A549 (cell line): ENCODE measurements at regions not wholly inside any gene's neighbourhood (a gene's known extent, or its start where the extent isn't known, plus 50 kb on each side); places are given as distances from the start of the nearest gene placed in this dataset.

Experiments used
- ATAC-seq, 2 experiments: fragments of 200-7000 bp in 1 of 2; fragments of >200 bp in 1 of 2; cut with Nextera tagmentation in 1 of 2; cut with Tn5 transposase in 1 of 2; 3 replicates each; pipeline versions ENCODE4 v1.8.0 to v1.9.1; 2018 to 2020; ENCODE audit warnings: mild to moderate bottlenecking in 1 of 2, moderate library complexity in 1 of 2
- CTCF ChIA-PET: fragments of 300-600 bp; sonication (Branson Sonifier 250); formaldehyde crosslinking; extraction: SDS; loops from one replicate; lab custom pipeline; 2021; ENCODE audit warnings: antibody characterized with exemption, inconsistent platforms; lab: Yijun Ruan, JAX
- POLR2A ChIA-PET: fragments of 350-600 bp; formaldehyde crosslinking; extraction: SDS; loops from one replicate; lab custom pipeline; 2021; ENCODE audit warnings: antibody characterized with exemption, inconsistent platforms; lab: Yijun Ruan, JAX
- DNase-seq, 2 experiments: peaks; one replicate each; pipeline versions ENCODE4 v3.0.0 to v3.0.0-alpha.2; 2011 to 2016; ENCODE audit warnings: low read depth in 1 of 2, low spot score in 1 of 2
- FAIRE-seq: peaks from 2 replicates; lab custom pipeline; 2011; peaks lifted over from hg19 to GRCh38; lab: Jason Lieb, UNC
- H3K27ac ChIP-seq, 2 experiments: fragments of >200 bp; sonication (Bioruptor Twin); formaldehyde crosslinking; 3 replicates each; pipeline ENCODE4 v1.5.1; 2016 to 2017
- H3K4me1 ChIP-seq: fragments of >200 bp; sonication (Bioruptor Twin); formaldehyde crosslinking; 3 replicates; pipeline ENCODE4 v1.6.1; 2016
- H3K4me2 ChIP-seq: fragments of >200 bp; sonication (Bioruptor Twin); formaldehyde crosslinking; 3 replicates; pipeline ENCODE4 v1.6.1; 2016
- H3K4me3 ChIP-seq: fragments of >200 bp; sonication (Bioruptor Twin); formaldehyde crosslinking; 3 replicates; pipeline ENCODE4 v1.5.1; 2016
- H3K9me3 ChIP-seq: fragments of >200 bp; sonication (Bioruptor Twin); formaldehyde crosslinking; 3 replicates; pipeline ENCODE4 v1.6.1; 2016
- CBX8 ChIP-seq: fragments of 200-600 bp; sonication (generic); IDR thresholded peaks from 2 replicates; pipeline ENCODE4 v1.6.1; 2016
- CHD2 ChIP-seq: fragments of 150-350 bp; IDR thresholded peaks from 2 replicates; pipeline ENCODE4 v1.6.1; 2014; ENCODE audit warnings: low read length; ENCODE audit not compliant: partially characterized antibody
- CHD4 ChIP-seq: fragments of 200-600 bp; sonication (generic); IDR thresholded peaks from 2 replicates; pipeline ENCODE4 v1.6.1; 2016; ENCODE audit warnings: antibody characterized with exemption, mild to moderate bottlenecking, borderline replicate concordance
- EHF ChIP-seq: fragments of 250-450 bp; sonication (Bioruptor Pico); IDR thresholded peaks from 2 replicates; pipeline ENCODE4 v1.5.0; 2020; ENCODE audit warnings: mild to moderate bottlenecking
- EP300 ChIP-seq, 2 experiments: fragments of >200 bp; sonication (Bioruptor Twin); formaldehyde crosslinking; IDR thresholded peaks; 2 replicates in 1 of 2; 3 replicates in 1 of 2; pipeline ENCODE4 v1.6.1; 2016 to 2017
- HOXA7 ChIP-seq: fragments of 250-450 bp; sonication (Bioruptor Pico); IDR thresholded peaks from 2 replicates; pipeline ENCODE4 v1.5.0; 2020; ENCODE audit warnings: mild to moderate bottlenecking, moderate library complexity
- JUN ChIP-seq, 2 experiments: fragments of >200 bp; sonication (Bioruptor Twin); formaldehyde crosslinking; IDR thresholded peaks; 2 replicates in 1 of 2; 3 replicates in 1 of 2; pipeline ENCODE4 v1.6.1; 2016 to 2017
- MAZ ChIP-seq: fragments of 150-350 bp; IDR thresholded peaks from 2 replicates; pipeline ENCODE4 v1.6.1; 2014; ENCODE audit warnings: antibody characterized with exemption, low read depth, low read length, borderline replicate concordance
- MYC ChIP-seq: IDR thresholded peaks from 2 replicates; pipeline ENCODE4 v1.6.1; 2012; ENCODE audit warnings: mild to moderate bottlenecking, inconsistent platforms, low read length, improper control_type of control experiment, borderline replicate concordance
- NPAS2 ChIP-seq: fragments of 250-450 bp; sonication (Bioruptor Pico); IDR thresholded peaks from 2 replicates; pipeline ENCODE4 v1.8.0; 2022; ENCODE audit warnings: mild to moderate bottlenecking, moderate library complexity, borderline replicate concordance
- POLR2AphosphoS2 ChIP-seq: conservative IDR thresholded peaks from 2 replicates; pipeline ENCODE4 v1.6.1; 2012; ENCODE audit warnings: low read length, improper control_type of control experiment, inconsistent platforms
- SREBF2 ChIP-seq: fragments of 450-650 bp; IDR thresholded peaks from 2 replicates; pipeline ENCODE4 v1.6.1; 2014; ENCODE audit warnings: mild to moderate bottlenecking, moderate library complexity
- TFCP2L1 ChIP-seq: fragments of 250-450 bp; sonication (Bioruptor Pico); IDR thresholded peaks from 2 replicates; pipeline ENCODE4 v1.5.0; 2021; ENCODE audit warnings: mild to moderate bottlenecking
- WGBS: methylation state at CpG from one replicate; pipeline ENCODE4 v1.1.6; 2017; ENCODE audit errors: missing lambda C conversion rate; 5-methylcytosine and 5-hydroxymethylcytosine counted together
- TF ChIP-seq, protein P1 (sequence below): fragments of >200 bp; sonication (Bioruptor Twin); formaldehyde crosslinking; IDR thresholded peaks from 3 replicates; pipeline ENCODE4 v1.5.1; 2016
- TF ChIP-seq, protein P2 (sequence below): fragments of 450-650 bp; IDR thresholded peaks from 2 replicates; pipeline ENCODE4 v1.6.1; 2014; ENCODE audit warnings: antibody characterized with exemption

DNA sequence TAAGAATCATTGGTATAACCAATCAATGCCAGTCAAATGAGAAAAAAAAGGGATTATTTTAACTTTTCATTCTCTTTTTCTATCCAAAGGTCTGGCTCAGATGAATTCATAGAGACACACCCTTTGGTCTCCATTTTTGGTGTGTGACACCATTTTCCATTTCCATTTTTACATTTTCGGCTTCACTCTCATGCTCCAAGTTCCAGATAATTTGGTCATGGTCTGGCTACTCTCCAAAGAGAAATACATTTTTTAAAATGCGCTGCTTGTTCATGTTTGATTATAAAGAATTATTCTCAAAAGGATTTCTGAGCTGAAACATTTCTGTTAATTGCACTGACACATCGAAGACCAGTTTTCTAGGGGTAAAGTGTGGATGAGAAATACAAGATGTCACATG is 51.6 kb upstream of the FIBIN start (continued):
- TF ChIP-seq EHF (CRISPR knock-in tag) (no peak), POLR2AphosphoS2 (no peak)

DNA sequence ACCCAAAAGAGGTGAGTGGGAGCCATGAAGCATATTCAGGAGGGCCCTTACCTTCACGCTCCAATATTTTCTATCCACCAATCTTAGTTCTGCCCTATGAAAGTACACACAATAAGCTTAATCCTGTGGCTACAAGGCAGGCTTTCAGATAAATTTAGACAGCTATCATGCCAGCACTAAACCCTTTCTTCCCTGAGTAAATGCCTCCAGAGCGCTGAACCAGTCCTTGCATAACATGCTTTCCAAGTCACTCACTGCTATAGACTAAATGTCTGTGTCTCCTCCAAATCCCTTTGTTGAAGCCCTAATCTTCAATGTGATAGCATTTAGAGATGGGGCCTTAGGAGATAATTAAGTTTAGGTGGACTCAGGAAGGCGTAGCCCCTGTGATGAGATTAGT is 50.3 kb upstream of the FIBIN start:
- DNase-seq: no peak
- no peak for ATAC-seq
- H3K4me2 ChIP-seq: no peak overlapping the region
- ChIA-PET POLR2A (no interaction called here), CTCF (no interaction called here)
- no peaks in the 10 kb centered on the region for H3K9me3 ChIP-seq
- no peak for FAIRE-seq
- H3K27ac ChIP-seq: no peak overlapping the region
- H3K4me3 ChIP-seq: no peak overlapping the region
- WGBS: 22% methylated on average over 3 of the region's 3 CpGs
- no peaks in the 10 kb centered on the region for H3K4me1 ChIP-seq
- TF ChIP-seq, protein P1, sequence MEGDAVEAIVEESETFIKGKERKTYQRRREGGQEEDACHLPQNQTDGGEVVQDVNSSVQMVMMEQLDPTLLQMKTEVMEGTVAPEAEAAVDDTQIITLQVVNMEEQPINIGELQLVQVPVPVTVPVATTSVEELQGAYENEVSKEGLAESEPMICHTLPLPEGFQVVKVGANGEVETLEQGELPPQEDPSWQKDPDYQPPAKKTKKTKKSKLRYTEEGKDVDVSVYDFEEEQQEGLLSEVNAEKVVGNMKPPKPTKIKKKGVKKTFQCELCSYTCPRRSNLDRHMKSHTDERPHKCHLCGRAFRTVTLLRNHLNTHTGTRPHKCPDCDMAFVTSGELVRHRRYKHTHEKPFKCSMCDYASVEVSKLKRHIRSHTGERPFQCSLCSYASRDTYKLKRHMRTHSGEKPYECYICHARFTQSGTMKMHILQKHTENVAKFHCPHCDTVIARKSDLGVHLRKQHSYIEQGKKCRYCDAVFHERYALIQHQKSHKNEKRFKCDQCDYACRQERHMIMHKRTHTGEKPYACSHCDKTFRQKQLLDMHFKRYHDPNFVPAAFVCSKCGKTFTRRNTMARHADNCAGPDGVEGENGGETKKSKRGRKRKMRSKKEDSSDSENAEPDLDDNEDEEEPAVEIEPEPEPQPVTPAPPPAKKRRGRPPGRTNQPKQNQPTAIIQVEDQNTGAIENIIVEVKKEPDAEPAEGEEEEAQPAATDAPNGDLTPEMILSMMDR: no peak
- TF ChIP-seq HOXA7: no peak
- no peak for TF ChIP-seq EHF (CRISPR knock-in tag)
- no peak for TF ChIP-seq MAZ
- TF ChIP-seq, protein P2, sequence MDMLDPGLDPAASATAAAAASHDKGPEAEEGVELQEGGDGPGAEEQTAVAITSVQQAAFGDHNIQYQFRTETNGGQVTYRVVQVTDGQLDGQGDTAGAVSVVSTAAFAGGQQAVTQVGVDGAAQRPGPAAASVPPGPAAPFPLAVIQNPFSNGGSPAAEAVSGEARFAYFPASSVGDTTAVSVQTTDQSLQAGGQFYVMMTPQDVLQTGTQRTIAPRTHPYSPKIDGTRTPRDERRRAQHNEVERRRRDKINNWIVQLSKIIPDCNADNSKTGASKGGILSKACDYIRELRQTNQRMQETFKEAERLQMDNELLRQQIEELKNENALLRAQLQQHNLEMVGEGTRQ: no peak
- TF ChIP-seq CBX8: no peak
- no peak for TF ChIP-seq MYC
- no peak for TF ChIP-seq SREBF2
- no peak for TF ChIP-seq CHD2
- TF ChIP-seq JUN (IDR thresholded peaks at IDR 0.05): no peak
- TF ChIP-seq CHD4: no peak
- TF ChIP-seq TFCP2L1 (CRISPR knock-in tag): no peak
- no peak for TF ChIP-seq NPAS2 (CRISPR knock-in tag)
- TF ChIP-seq EP300 (IDR thresholded peaks at IDR 0.05): no peak
